ENCODE measurements at regions not wholly inside any gene's neighbourhood (a gene's known extent, or its start where the extent isn't known, plus 50 kb on each side); places are given as distances from the start of the nearest gene placed in this dataset.
"Not testable (repeated sequence)": the region's sequence is repeated elsewhere in the genome, so short reads cannot be mapped to it uniquely, and the experiment has no call there.

GRCh38 chr7:4527988-4528636, 154.0 kb upstream of the FOXK1 start:
- no peak for DNase-seq

- no peak for DNase-seq
Measured at GRCh38 chr7:4531236-4531635, 150.9 kb upstream of the FOXK1 start.

GRCh38 chr7:4533339-4533738, 148.8 kb upstream of the FOXK1 start:
- not testable (repeated sequence) for DNase-seq

GRCh38 chr7:4549681-4550080, 132.4 kb upstream of the FOXK1 start:
- DNase-seq, result no peak

GRCh38 chr7:4550117-4550516, 132.0 kb upstream of the FOXK1 start:
- DNase-seq, result no peak

GRCh38 chr7:4552985-4553384, 129.1 kb upstream of the FOXK1 start:
- DNase-seq, result no peak

- DNase-seq, result no peak
Measured at GRCh38 chr7:4556868-4557793, 125.0 kb upstream of the FOXK1 start.

GRCh38 chr7:4561795-4562194, 120.3 kb upstream of the FOXK1 start:
- no peak for DNase-seq

GRCh38 chr7:4566714-4567113, 115.4 kb upstream of the FOXK1 start:
- no peak for DNase-seq

GRCh38 chr7:4574851-4575250, 107.2 kb upstream of the FOXK1 start:
- DNase-seq, result no peak

- DNase-seq, result no peak
Measured at GRCh38 chr7:4575254-4575653, 106.8 kb upstream of the FOXK1 start.

- no peak for DNase-seq
Measured at GRCh38 chr7:4602905-4603842, 78.9 kb upstream of the FOXK1 start.

GRCh38 chr7:4603843-4604231, 78.3 kb upstream of the FOXK1 start:
- no peak for DNase-seq

GRCh38 chr7:4604456-4604940, 77.6 kb upstream of the FOXK1 start:
- no peak for DNase-seq

- no peak for DNase-seq
Measured at GRCh38 chr7:4606797-4607196, 75.3 kb upstream of the FOXK1 start.

GRCh38 chr7:4607311-4607729, 74.8 kb upstream of the FOXK1 start:
- DNase-seq, result no peak

- DNase-seq, result not testable (repeated sequence)
Measured at GRCh38 chr7:4609576-4609975, 72.5 kb upstream of the FOXK1 start.

GRCh38 chr7:4610768-4611467, 71.2 kb upstream of the FOXK1 start:
- DNase-seq, result no peak

- no peak for DNase-seq
Measured at GRCh38 chr7:4612237-4612636, 69.9 kb upstream of the FOXK1 start.

- DNase-seq, result no peak
Measured at GRCh38 chr7:4612939-4613841, 68.9 kb upstream of the FOXK1 start.

- no peak for DNase-seq
Measured at GRCh38 chr7:4613846-4614548, 68.1 kb upstream of the FOXK1 start.
